Erythroblast (primary cell): ENCODE measurements at regions not wholly inside any gene's neighbourhood (a gene's known extent, or its start where the extent isn't known, plus 50 kb on each side); places are given as distances from the start of the nearest gene placed in this dataset.

Source experiments
- DNase-seq, 2 experiments: peaks; one replicate each; lab custom pipeline; 2025; lab: John Stamatoyannopoulos, UW
- GATA1 ChIP-seq: IDR thresholded peaks from 2 replicates; pipeline ENCODE4 v1.6.1; 2011; ENCODE audit warnings: low read depth, mild to moderate bottlenecking, control low read depth, low read length, moderate library complexity
- POLR2A ChIP-seq: IDR thresholded peaks from 2 replicates; pipeline ENCODE4 v1.6.1; 2011; ENCODE audit warnings: mild to moderate bottlenecking, low read length

- no peak for DNase-seq
- TF ChIP-seq POLR2A (no peak), GATA1 (no peak)
Observed at GRCh38 chr16:48831076-48831722, 221.2 kb upstream of the N4BP1 start.

DNA sequence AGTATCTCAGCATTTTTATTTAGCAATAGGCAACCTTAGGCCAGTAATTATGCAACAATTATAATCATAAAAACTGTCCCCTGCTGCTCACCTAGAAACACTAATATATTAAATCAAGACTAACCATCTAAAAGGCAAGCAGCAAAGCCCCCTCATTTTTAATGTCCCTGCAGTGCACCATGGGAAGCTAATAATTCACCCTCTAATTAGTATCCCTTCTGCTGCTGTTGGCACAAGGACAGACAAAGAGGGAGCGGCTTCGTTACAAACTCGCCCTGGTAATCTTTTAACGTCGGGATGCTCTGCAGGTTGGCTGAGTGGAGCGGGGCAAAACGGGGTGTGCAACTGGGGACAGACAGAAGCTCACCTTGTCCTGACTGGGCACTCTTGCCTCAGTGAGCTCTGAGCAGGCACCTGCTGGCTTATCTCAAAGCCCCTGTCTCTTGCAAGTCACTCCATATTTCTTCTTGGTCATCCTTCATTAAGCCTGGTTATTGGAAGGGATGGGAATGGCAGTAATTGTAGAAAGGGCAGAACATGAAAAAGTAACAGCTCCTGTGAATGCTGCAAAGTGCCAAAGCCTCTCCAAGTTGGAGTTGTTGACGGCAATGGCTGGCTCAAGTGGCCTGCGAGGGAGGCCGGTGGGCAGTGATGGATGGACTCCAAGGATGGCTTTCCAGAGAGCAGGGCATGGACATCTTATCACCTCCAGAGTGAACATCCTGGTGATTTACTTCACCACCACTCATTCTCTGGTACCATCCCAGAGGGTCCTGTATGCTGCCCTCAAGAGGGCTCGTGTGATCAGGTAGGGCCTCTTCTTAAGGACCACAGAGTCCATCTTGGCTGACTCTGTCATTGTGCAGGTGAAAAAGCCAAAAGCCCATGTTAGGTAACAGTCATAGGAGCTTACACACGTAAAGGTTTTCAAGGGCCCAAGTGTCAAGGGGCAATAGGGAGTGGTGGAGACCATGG is 219.6 kb upstream of the N4BP1 start:
- TF ChIP-seq POLR2A (no peak), GATA1 (no peak)
- no peak for DNase-seq

DNA sequence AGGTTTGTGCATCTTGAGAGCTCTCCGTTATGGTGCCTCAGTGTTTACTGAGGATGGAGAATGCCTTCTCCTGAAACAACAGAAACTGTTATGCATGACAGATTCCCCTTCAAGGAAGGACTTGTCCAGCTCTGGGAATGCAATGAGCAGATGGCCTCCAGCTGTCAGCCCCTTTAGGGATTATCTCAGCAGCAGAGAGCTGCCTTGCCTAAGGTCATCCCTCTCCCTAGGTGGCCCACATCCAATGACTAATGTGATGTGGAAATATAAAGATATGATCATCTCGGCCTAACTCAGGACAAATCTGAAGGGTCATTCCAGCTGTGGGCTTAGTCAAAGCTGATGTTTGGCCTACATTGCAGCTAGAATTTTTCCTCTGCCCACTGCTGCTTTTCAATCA is 214.3 kb upstream of the N4BP1 start:
- TF ChIP-seq GATA1, result no peak
- no peak for TF ChIP-seq POLR2A
- DNase-seq, result no peak

DNA sequence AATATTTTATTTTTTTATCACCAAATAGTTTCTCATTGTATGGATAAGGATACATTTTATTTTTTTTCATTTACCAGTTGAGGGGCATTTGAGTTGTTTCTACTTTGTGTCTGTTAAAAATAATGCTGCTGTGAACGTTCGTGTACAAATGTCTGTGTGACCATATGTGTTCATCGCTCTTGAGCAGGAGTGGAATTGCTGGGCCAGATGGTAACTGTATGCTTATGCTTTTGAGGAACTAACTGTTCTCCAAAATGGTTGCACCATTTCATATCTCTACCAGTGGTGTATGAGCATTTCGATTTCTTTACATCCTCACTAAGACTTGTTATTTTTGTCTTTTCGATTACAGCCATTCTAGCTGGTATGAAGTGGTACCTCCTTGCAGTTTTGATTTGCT is 212.5 kb upstream of the N4BP1 start:
- TF ChIP-seq GATA1 (no peak), POLR2A (no peak)
- DNase-seq, result no peak

- no peak for DNase-seq
- TF ChIP-seq GATA1 (no peak), POLR2A (no peak)
Observed at GRCh38 chr16:48820379-48820778, 210.4 kb upstream of the N4BP1 start.

DNA sequence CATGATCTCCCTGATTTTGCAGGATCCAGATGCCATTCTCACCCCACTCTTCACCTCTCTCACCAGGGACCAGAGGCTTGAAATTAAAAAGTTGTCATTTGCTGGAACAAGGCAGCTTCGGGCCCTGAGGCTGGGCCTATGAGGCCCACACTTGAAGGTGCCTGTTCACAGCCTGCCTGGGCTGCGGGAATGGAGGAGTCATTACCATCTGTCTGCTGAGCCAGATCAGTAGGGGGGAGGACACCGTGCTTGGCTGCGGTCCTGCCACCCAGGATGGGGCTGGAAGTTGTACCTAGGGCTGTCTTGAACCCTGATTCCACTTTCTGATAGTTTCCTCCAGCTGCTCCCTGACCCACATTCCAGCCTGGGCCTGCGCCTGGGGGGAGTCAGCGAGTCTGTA is 208.3 kb upstream of the N4BP1 start:
- TF ChIP-seq GATA1 (no peak), POLR2A (no peak)
- DNase-seq, result no peak

DNA sequence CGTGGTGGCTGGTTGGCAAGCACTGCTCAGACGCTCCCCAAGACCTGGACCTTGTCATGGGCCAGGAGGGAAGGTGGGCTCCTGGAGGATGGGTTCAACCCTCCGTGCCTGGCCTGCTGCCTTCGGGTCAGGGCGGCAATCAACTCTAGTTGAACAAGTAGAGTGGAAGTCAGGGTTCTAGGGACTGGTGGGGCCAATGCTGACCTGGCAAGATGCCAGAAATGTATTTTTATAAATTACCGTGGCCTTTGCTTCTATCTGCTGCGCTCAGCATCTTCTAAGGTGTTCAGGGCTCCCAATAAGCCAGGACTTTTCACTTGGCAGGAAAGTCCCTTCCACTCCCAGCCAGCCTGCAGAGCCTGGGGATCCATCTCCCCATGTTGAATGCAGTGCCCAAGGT is 207.1 kb upstream of the N4BP1 start:
- DNase-seq, result no peak
- no peak for TF ChIP-seq GATA1
- no peak for TF ChIP-seq POLR2A

DNA sequence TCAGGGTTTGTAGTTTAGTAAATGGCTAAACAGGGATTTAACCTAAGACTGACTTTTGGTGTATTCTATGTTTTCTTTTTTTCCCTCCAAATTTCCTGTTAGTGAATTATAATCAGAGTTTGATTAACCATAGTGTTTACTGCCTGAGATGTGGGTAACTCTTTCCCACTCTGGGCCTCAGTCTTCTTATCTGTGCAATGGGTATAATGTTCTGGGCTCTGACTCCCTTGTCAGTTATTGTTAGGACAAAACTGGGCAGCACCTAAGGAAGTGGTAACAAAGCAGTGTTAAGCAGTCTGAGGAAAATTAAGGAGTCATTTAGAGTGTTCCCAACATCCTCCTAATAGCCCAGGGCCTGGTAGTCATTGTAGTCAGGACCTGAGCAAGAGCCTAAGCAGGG is 206.4 kb upstream of the N4BP1 start:
- no peak for DNase-seq
- no peak for TF ChIP-seq POLR2A
- TF ChIP-seq GATA1, result no peak

DNA sequence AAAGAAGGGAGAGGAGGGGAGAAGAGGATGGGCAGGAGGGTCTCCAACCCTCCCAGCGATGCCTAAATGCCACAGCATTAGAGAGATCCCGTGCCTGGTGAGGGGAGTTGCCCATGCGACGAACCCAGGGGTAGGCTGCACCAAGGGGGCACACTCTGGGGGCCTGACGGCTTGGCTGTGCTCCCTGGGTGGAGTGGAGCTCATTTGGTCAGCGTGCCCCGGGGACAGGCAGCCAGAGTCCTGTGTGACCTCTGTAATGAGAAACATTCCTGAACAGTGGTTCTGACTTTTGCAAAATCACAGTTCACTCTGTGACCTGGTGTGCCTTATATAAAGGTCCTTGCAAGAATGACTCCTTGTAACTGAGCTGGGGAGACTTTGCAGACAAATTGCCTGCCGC is 205.0 kb upstream of the N4BP1 start:
- TF ChIP-seq GATA1 (no peak), POLR2A (no peak)
- no peak for DNase-seq

DNA sequence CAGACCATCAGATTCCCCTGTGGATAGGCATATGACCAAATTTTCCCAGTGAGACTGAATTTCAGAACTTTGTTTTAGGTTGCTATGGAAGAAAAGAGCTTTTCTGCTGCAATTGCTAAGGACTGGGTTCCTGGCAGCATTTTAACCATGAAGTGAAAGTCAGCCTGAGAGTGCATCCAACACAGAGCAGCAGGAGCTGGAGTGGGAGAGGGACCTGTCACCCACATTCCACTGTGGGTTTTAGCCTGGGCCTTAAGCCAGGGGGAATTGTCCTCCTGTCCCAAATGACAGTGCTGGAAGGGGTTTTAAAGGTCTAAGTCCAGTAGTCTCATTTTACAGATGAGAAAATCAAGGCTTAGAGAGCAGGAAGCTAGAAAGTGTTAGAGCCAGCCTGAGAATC is 203.5 kb upstream of the N4BP1 start:
- TF ChIP-seq POLR2A (no peak), GATA1 (no peak)
- no peak for DNase-seq

GRCh38 chr16:48812856-48813255 is 202.9 kb upstream of the N4BP1 start:
- no peak for DNase-seq
- TF ChIP-seq POLR2A (no peak), GATA1 (no peak)

DNA sequence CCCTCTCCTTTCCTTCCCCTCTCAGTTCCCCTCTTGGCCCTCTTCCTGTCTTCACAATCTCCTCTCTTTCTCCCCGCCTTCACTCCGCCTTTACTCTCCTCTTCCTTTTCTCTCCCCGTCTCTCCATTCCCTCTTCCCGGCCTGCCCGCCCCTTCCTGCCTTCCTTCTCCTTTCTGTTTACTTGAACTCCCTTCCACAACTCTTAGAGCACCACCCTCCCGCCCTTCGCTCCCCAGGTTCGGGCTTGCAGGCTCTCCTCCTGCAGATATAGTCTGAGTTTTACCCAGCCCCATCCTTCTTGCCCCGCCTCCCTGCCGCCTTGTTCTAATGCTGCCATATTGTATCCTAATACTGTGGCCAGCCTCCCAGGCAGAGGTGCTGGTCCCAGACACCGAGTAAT is 201.5 kb upstream of the N4BP1 start:
- no peak for DNase-seq
- TF ChIP-seq GATA1 (no peak), POLR2A (no peak)

GRCh38 chr16:48810803-48811453 is 200.9 kb upstream of the N4BP1 start:
- TF ChIP-seq POLR2A, result no peak
- no peak for TF ChIP-seq GATA1
- DNase-seq, result no peak

DNA sequence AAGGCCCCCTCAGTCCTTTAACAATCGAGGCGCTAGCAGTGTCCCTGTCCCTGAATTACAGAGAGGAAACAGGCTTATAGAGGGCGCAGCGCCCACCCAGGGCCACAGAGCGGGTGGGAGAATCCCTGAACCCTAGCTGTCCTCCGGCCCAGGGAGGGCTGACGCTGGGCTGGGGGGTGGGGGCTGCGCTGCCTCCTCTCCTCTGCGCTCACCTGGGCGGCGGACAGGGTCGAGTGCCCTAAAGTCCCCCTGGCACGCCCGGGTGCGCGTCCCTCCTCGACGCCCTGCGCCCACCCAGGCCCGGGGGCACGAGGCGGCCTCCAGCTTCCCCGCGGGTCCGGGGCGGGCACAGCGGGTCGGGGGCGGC is 200.4 kb upstream of the N4BP1 start:
- no peak for DNase-seq
- TF ChIP-seq GATA1 (no peak), POLR2A (no peak)

GRCh38 chr16:48790151-48790550 is 180.2 kb upstream of the N4BP1 start:
- no peak for DNase-seq
- TF ChIP-seq POLR2A (no peak), GATA1 (no peak)
